ENCODE measurements at regions not wholly inside any gene's neighbourhood (a gene's known extent, or its start where the extent isn't known, plus 50 kb on each side); places are given as distances from the start of the nearest gene placed in this dataset.
"Not testable (repeated sequence)": the region's sequence is repeated elsewhere in the genome, so short reads cannot be mapped to it uniquely, and the experiment has no call there.

DNA sequence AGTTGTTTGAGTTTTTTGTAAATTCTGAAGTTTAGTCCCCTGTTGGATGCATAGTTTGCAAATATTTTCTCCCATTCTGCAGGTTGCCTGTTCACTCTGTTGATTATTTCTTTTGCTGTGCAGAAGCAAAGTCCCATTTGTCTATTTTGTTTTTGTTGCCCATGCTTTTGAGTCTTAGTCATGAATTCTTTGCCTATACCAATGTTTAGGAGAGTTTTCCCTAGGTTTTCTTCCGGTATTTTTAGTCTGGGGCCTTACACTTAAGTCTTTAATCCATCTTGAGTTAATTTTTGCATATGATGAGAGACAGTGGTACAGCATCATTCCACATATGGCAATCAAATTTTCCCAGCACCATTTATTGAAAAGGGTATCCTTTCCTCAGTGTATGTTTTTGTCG, 405.8 kb upstream of the RPS6KA3 start:
- TF ChIP-seq, protein P1, sequence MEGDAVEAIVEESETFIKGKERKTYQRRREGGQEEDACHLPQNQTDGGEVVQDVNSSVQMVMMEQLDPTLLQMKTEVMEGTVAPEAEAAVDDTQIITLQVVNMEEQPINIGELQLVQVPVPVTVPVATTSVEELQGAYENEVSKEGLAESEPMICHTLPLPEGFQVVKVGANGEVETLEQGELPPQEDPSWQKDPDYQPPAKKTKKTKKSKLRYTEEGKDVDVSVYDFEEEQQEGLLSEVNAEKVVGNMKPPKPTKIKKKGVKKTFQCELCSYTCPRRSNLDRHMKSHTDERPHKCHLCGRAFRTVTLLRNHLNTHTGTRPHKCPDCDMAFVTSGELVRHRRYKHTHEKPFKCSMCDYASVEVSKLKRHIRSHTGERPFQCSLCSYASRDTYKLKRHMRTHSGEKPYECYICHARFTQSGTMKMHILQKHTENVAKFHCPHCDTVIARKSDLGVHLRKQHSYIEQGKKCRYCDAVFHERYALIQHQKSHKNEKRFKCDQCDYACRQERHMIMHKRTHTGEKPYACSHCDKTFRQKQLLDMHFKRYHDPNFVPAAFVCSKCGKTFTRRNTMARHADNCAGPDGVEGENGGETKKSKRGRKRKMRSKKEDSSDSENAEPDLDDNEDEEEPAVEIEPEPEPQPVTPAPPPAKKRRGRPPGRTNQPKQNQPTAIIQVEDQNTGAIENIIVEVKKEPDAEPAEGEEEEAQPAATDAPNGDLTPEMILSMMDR (IDR thresholded peaks at IDR 0.05; ENCODE audit: control insufficient read depth, insufficient read depth, low read depth, low read length, missing control alignments) = no peak
- H3K4me3 ChIP-seq (ENCODE audit: control insufficient read depth, low read depth, low read length) = no peak overlapping the region
- DNase-seq (ENCODE audit: low read depth) = no peak

DNA sequence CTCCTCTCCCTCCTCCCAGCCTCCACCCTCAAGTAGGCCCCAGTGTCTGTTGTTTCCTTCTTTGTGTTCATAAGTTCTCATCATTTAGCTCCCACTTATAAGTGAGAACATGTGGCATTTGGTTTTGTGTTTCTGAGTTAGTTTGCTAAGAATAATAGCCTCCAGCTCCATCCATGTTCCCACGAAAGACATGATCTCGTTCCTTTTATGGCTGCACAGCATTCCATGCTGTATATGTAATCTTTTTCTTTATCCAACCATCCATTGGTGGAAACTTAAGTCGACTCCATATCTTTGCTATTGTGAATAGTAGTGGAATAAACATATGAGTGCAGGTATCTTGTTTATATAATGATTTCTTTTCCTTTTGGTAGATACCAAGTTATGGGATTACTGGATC, 405.0 kb upstream of the RPS6KA3 start:
- DNase-seq (ENCODE audit: low read depth); H3K4me3 ChIP-seq (ENCODE audit: control insufficient read depth, low read depth, low read length): not testable (repeated sequence)

DNA sequence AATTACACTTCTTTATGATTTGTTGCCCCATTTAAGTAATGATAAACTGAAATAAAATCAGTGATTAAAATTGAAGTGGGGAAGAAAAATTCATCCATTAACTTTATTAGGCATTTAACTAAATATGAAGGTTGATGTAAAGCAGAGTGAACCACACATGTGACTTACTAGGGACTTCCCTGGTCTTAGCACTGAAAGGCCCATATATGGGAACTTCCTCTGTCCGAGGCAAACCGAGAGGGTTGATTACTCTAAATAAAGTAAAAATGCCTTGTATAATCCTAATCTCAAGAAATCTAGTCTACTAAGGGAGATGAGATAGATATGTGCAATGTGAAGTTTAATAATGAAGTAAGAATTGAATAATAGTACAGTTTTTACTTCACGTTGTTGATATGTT, 403.9 kb upstream of the RPS6KA3 start:
- DNase-seq (ENCODE audit: low read depth) = no peak
- TF ChIP-seq, protein P1 (IDR thresholded peaks at IDR 0.05; ENCODE audit: control insufficient read depth, insufficient read depth, low read depth, low read length, missing control alignments) = no peak
- H3K4me3 ChIP-seq (ENCODE audit: control insufficient read depth, low read depth, low read length) = no peak overlapping the region

DNA sequence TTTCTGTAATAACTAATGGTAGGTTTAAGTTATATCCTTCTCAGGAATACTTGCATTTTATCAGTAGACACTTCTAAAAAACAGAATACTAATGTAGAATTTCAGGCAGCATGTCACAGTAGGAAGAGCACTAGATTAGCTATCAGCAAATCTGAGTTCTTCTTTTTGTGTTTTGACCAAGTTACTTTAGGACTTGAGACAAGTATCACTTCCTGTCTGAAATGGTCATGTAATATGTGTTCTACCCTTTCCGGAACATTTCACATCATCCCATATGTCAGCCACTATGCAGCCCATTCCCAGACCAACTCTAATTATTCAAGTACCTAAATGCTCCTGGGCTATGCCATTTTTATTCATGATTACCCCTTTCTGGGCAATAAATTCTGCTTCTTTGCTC, 401.8 kb upstream of the RPS6KA3 start:
- DNase-seq (ENCODE audit: low read depth) = no peak
- no peak overlapping the region for H3K4me3 ChIP-seq (ENCODE audit: control insufficient read depth, low read depth, low read length)
- TF ChIP-seq, protein P1 (IDR thresholded peaks at IDR 0.05; ENCODE audit: control insufficient read depth, insufficient read depth, low read depth, low read length, missing control alignments) = no peak

DNA sequence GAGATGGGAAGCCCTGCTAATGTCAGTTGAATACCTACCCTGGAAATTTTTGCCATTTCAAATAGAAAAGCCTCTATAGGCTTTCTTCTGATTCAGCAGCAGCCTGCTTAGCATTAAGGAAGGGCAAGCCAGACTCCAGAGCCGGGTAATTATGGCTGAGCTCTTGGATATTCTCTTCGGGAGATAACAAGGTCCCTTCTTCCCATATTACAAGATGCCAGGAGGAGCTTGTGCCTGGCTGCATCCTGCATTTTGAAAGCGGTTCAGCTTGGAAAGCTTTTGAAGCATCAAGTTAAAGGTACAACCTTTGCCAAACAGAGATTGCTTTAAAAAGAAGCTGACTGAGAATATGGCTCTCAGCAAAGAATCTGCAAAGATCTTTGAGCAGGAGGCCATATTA, 399.6 kb upstream of the RPS6KA3 start:
- TF ChIP-seq, protein P1 (IDR thresholded peaks at IDR 0.05; ENCODE audit: control insufficient read depth, insufficient read depth, low read depth, low read length, missing control alignments) = no peak

DNA sequence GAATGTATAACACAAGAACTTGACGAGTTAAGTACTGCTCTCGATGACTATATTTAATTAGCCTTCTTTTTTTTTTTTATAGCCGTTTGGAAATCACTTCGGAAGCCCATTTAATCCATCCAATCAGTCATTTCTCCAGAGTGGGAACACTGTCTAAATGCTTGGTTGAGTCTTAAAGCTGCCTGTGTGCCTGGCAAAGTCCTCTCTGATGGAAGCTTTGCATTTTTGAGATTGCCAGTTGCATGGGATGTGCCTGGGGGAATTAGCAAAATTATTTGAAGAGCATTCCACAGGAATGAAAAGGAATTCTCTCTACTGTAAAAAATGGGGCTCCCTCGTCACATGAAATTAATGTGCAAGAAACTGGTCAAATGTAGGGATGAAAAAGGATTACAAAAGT, 398.8 kb upstream of the RPS6KA3 start:
- H3K4me3 ChIP-seq (ENCODE audit: control insufficient read depth, low read depth, low read length) = no peak overlapping the region
- no peak for DNase-seq (ENCODE audit: low read depth)
- TF ChIP-seq, protein P1 (IDR thresholded peaks at IDR 0.05; ENCODE audit: control insufficient read depth, insufficient read depth, low read depth, low read length, missing control alignments) = no peak

More for the DNA sequence above, 399.6 kb upstream of the RPS6KA3 start:
- DNase-seq (ENCODE audit: low read depth) = no peak
- H3K4me3 ChIP-seq (ENCODE audit: control insufficient read depth, low read depth, low read length) = no peak overlapping the region

DNA sequence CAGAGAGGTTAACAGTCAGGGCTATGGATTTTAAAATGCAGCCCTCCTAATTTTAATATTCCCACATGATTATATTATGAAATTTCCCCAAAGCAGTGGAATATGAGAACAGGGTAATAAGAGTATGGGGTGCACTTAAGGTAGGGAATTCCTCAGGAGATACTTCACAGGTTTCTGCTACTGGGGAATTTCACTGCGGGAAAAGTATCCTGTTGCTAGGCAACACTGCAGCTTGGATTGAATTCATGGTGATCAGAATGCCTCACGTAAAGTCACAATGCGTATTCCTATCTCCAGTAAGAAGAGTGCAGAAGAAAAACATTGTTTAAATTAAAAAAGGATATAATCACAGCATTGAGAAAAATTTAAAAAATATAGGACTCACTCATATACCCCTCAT, 398.1 kb upstream of the RPS6KA3 start:
- no peak for DNase-seq (ENCODE audit: low read depth)
- H3K4me3 ChIP-seq (ENCODE audit: control insufficient read depth, low read depth, low read length) = no peak overlapping the region
- TF ChIP-seq, protein P1 (IDR thresholded peaks at IDR 0.05; ENCODE audit: control insufficient read depth, insufficient read depth, low read depth, low read length, missing control alignments) = no peak
